ENCODE measurements at regions not wholly inside any gene's neighbourhood (a gene's known extent, or its start where the extent isn't known, plus 50 kb on each side); places are given as distances from the start of the nearest gene placed in this dataset.
A peak's percentile ranks its signal among the peaks of the same experiment; 100 is the strongest.
"Not testable (repeated sequence)": the region's sequence is repeated elsewhere in the genome, so short reads cannot be mapped to it uniquely, and the experiment has no call there.

- DNase-seq = no peak
Observed at GRCh38 chrX:46220822-46221221, 324.4 kb downstream of the ZNF674 start.

GRCh38 chrX:46218373-46218772 is 326.8 kb downstream of the ZNF674 start:
- no peak for DNase-seq

- DNase-seq = no peak
Observed at GRCh38 chrX:46216406-46216805, 328.8 kb downstream of the ZNF674 start.

GRCh38 chrX:46211079-46211478 is 334.1 kb downstream of the ZNF674 start:
- no peak for DNase-seq

- no peak for DNase-seq
Observed at GRCh38 chrX:46209768-46210167, 335.5 kb downstream of the ZNF674 start.

- DNase-seq = no peak
Observed at GRCh38 chrX:46209037-46209436, 336.2 kb downstream of the ZNF674 start.

GRCh38 chrX:46208225-46208854 is 336.9 kb downstream of the ZNF674 start:
- no peak for DNase-seq

- DNase-seq = no peak
Observed at GRCh38 chrX:46204721-46205422, 340.3 kb downstream of the ZNF674 start.

- DNase-seq = no peak
Observed at GRCh38 chrX:46202733-46203514, 342.3 kb downstream of the ZNF674 start.

GRCh38 chrX:46200413-46200812 is 344.8 kb downstream of the ZNF674 start:
- DNase-seq = no peak

GRCh38 chrX:46198858-46199257 is 346.4 kb downstream of the ZNF674 start:
- no peak for DNase-seq

GRCh38 chrX:46186811-46187106 is 358.5 kb downstream of the ZNF674 start:
- DNase-seq = not testable (repeated sequence)

GRCh38 chrX:46185923-46186810 is 359.1 kb downstream of the ZNF674 start:
- no peak for DNase-seq

- no peak for DNase-seq
Observed at GRCh38 chrX:46184749-46185148, 360.5 kb downstream of the ZNF674 start.

GRCh38 chrX:46180258-46180687 is 364.9 kb downstream of the ZNF674 start:
- DNase-seq = no peak

- DNase-seq = peak; percentile 38
Observed at GRCh38 chrX:46179748-46180147, 365.5 kb downstream of the ZNF674 start.

GRCh38 chrX:46178763-46179162 is 366.5 kb downstream of the ZNF674 start:
- DNase-seq = no peak

- DNase-seq = no peak
Observed at GRCh38 chrX:46173159-46173558, 372.1 kb downstream of the ZNF674 start.

GRCh38 chrX:46171457-46171856 is 373.8 kb downstream of the ZNF674 start:
- not testable (repeated sequence) for DNase-seq

GRCh38 chrX:46169808-46170207 is 375.4 kb downstream of the ZNF674 start:
- DNase-seq = no peak

GRCh38 chrX:46168254-46168653 is 377.0 kb downstream of the ZNF674 start:
- DNase-seq = no peak

- DNase-seq = no peak
Observed at GRCh38 chrX:46165866-46166265, 379.4 kb downstream of the ZNF674 start.

- no peak for DNase-seq
Observed at GRCh38 chrX:46165411-46165810, 379.8 kb downstream of the ZNF674 start.

Measured in NCI-H510A (cell line).